ENCODE measurements at regions not wholly inside any gene's neighbourhood (a gene's known extent, or its start where the extent isn't known, plus 50 kb on each side); places are given as distances from the start of the nearest gene placed in this dataset.

DNA sequence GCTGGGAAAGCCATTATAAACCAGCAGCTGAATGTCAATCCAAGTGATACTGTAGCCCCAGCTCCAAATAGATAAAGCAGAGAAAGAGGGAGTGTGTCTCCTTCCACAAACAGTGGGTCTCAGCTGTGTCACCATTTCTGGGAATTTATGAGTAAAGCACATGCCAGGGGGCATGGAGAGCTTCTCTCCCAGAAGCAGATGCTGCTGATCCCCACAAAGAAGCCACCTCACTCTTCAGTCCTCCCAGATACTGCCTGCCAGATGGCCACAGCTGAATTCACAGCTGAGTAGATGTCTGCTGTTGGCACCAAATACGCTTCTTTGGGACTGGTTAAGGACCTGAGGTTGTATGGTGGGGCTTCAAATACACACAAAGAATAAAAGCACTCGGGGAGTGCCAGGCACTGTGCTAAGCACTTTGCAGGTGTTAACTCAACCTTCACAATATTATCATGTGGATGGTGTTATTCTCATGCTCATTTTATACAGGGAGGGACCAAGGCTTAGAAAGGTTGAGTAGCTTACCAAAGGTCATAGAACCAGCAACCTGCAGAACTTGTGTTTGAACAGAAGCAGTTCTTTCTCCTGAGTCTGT, 298.3 kb downstream of the CDH11 start:
- DNase-seq = no peak

DNA sequence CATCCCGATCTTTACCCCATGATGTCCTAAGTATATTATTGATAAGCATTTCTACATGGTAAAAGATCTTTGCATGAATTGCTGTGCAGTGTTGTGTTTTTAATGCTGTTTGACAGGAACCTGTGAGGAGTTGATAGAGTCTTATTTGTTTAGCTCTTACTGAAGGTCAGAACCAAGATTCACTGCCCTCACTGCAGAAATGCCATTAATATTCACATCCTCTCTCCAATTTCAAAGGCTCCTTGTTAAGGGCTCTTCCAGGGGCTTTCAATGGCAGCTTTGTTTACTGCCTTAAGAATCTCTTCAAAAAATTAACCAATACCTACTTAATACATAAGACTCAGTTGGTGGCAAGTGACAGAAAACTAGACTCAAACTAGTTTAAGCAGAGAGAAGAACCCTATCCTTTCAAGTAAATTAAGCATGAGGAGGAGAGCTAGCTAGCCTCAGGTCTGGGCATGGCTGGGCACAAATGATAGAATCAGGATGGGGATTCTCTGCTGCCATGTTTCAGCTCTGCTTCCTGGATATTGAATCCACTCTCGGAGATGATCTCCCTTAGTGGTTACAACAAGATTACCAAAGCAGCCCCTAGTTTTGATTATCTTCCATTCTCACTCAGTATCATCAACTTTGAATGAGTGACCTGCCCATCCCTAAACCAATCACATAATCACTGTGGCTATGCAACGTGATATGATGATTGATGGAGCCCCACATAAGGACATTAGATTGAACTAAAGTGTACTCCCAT, 311.8 kb downstream of the CDH11 start:
- no peak for DNase-seq

DNA sequence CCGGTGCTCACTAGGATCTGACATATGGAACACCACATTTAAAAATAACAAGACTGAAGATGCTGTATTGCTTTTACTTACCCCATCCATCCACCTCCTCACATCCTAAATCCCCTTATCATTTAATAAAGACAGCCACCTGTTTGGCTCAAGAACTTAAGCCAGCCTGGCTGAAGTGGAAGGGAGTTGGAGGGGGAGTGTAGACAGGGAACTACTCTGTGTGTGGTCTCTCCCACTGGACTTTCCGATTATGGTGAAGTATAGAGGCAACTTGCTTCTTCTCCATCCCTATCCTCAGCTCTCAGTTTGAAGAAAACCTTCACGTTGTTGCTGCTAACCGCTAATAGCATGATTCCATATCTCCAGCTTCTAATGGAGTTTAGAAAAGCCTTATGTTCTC, 313.4 kb downstream of the CDH11 start:
- no peak for DNase-seq

DNA sequence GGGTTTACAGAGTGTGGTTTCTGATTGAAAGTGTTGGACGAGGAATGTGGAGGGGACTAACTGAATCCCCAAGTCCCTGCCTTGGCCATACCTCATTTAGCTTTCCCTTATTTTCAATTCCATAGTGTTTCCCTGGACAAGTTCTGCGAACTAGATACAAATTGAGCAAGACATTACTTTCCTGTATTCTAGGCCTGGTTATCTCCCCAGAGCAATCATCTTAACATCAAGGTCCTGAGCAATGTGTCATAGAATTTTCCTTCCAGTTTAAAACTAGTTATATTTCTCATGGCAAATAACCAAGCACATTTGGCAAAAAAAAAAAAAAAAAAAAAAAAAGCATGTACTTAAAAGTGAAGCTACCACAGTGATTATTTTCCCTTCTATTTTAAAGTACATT, 330.1 kb downstream of the CDH11 start:
- no peak for DNase-seq

DNA sequence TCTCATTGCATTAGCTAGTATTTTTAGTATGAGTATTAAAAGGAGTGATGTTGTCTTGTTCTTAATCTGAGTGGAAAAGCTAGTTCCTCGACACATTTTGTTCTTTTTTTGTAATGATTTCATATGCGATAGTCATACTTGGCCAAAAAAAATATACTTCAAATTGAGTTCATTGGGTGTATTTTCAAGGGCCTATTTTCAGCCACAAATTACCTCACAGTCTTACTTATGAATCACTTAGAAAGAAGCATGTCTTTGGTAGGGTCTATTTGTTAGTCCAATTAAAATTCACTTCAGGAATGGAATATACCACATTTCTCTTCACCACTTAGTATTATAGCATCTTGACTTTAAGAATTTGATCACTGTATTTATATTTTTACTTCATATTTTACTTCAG, 337.2 kb downstream of the CDH11 start:
- no peak for DNase-seq

DNA sequence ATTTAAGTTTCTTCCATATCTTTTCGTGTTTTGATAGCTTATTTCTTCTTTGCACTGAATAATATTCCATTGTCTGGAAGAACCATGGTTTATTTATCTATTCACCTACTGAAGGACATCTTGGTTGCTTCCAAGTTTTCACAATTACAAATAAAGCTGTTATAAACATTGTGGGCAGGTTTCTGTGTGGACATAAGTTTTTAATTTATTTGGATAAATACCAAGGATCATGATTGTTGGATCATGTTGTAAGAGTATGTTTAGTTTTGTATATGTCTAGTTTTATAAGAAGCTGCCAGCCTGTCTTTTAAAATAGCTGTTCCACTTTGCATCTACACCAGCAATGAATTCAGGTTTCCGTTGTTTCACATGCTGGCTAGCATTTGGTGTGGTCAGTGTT, 339.4 kb downstream of the CDH11 start:
- no peak for DNase-seq

DNA sequence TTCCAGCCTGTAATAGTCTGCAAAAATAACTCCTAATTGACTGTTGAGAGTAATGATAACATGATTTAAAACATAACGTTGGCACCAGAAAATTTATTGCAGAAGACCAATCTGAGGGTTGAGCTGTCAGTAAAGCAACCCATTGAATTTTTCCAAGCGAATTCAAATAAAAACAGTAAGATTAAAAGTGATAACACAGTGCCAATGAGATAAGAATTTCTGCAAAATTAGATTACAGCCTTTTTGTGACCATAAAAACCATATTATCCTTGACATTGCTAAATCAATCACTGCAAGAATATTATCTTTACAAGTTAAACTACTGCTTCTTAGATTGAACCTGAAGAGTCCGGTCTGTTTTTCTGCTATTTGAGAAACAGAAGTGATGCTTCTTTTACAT, 341.4 kb downstream of the CDH11 start:
- no peak for DNase-seq

DNA sequence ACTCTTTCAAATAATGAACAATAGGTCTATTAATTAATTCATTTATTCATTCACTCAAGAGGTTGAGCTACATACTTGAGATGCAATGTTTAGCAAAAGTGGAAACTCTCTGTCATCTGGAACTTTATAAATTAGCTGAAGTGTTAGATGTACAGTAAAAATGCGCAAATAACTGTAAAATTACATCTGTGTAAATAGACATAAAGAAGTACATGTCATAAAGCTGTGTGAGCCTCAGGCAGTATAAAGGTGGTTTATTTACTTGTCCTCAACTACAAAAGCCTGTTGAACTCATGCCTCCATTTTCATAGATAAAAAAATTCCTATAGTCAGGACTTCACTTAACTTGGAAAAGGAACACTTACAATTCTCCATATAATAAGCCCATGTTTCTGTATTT, 343.1 kb downstream of the CDH11 start:
- no peak for DNase-seq

DNA sequence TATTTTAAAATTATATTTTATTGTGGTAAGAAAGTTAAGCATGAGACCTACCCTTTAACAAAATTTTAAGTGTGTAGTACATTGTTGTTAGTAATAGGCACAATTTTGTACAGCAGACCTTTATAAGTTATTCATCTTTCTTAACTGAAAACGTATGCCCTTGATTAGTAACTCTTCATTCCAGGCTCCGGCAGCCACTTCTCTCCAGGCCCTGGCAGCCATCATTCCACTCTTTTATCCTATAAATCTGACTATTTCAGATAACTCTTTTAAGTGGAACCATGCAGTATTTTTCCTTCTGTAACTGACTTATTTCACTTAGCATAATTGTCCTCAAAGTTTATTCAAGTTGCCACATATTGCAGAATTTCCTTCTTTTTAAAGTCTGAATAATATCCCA, 348.2 kb downstream of the CDH11 start:
- DNase-seq = no peak

DNA sequence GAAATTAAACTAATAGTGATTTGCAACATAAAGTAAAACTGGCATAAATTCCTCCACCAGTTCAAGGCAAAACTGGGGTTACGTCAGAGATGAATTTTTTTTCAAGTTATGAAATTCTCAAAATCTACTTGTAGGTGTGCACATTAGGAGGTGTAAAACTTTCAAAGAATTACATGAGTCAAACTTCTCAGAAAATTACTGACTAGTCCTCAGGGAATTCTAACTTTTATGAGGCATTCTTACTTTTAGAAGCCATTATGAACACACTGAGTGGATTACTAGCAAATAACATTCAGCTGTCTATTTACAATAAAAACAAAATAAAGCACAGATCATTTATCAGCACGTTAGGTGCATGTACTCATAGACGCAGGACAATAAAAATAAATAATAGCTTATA, 348.7 kb downstream of the CDH11 start:
- peak; percentile 1 for DNase-seq

DNA sequence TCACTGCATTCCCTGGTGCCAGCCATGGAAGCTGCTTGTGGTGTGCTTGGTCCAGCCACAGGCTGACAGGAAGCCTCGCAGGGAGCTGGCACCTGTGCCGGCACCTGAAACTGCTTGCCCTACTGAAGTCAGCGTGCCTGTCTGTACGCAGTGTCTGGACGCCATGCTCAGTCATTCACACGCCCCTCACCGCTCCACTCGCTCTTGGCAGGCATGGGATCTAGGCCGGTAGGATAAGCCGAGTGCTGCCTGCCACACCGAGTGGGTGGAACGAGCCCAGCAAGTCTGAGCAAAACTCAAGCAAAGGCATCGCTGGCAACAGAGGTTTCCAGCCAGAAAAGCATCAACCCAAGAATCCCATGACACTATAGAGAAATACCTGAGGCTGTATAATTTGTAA, 350.6 kb downstream of the CDH11 start:
- no peak for DNase-seq

DNA sequence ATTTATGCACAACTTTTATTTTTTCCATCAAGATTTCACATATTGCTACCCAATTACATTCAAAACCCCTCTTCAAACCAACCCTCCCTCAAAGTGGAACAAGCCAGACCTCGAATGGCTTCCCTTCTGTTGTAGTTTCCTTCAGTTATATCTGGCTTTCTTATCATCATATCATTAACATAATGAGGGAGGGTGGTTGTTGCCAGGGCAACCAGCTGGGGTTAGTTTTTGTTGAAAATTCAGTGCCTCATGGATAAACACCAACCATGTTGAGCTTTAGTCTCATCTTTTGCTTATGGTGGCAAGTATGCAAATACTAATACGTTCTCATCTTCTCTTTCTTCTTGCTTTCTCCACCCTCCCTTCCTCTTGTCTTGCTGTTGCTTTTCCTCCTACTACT, 359.7 kb downstream of the CDH11 start:
- no peak for DNase-seq

DNA sequence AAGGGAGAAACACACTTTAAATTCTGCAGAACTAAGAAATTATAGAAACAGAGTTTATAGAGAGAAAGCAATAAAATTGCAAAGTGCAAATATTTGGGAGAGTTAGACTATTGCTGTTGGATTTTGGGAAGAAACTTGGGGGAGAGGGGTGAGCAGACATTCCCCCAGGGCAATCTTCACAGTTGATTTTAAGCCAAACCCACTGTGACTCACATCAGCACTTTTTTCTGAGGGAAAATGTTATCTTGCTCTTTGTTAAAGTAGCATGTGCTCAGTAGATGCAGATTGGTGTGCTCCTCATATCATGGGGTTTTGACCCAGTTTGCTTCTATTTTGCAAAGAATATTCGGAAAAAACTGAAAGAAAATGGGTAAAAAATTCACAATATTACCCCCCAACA, 367.6 kb downstream of the CDH11 start:
- no peak for DNase-seq

DNA sequence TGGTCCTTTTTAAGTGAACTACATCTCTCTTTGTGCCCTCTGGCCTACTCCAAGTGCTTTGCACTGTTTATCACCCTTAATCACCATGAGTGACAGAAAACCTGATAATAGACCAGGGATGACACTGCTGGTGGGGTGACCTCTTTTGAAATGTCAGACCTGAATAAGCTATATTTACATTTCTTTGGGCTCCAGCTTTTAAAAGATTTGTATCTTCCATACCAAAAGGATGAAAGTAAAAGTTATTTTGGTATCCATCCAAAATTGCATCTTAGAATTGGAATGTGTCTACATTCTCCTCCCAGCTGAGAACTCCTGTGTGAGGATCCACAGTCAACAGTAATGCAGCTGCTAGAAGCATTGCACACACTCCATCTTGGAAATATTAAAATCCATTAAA, 370.0 kb downstream of the CDH11 start:
- peak; percentile 1 for DNase-seq

DNA sequence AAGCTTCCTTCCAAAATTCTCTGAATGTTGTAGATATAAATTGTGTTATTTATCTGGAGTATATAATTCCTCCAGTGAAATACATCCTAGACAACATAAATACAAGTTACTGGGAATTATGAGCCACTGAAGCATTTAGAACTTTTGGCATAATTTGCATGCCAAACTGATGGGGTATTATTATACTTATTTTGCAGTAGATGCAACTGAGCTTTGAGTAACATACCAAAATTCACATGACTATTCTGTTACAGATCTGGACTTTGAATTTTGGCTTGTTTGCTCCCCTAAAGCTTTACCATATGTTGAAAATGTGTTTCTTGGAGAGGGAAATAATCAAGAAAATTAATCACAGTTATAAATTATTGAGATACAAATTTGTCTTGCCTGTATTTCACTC, 372.5 kb downstream of the CDH11 start:
- DNase-seq = peak; percentile 1

DNA sequence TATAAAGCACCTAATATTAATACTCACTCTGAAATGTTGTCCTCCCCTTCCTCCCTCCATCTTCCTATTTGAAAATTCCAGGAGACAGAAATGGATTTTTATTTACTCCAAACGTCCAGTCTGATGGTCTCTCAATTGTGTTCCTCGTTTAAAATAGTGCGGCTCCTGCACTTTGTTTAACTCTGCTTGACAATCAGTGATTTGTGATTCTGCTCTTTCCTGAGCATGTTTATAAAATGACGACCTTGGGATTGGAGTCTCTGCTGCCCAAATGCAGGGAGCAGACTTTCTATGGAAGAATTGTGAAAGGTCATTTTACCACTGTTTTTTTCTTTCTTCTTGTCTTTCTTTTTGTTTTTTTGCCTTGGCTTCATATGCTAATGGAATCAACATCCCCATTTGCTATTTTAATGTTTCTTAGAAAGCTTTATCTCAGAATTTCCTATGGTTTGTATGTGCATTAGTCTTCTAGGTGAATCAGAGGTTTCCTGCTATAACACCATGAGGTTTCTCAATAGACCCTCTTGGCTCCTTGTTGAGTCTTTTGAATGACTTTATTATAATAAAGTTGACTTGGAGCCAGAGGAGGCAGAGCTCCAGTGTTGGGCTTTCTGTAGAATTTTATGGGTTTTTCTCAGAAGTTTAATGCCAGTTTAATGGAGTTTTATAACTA, 376.5 kb downstream of the CDH11 start:
- DNase-seq = no peak

DNA sequence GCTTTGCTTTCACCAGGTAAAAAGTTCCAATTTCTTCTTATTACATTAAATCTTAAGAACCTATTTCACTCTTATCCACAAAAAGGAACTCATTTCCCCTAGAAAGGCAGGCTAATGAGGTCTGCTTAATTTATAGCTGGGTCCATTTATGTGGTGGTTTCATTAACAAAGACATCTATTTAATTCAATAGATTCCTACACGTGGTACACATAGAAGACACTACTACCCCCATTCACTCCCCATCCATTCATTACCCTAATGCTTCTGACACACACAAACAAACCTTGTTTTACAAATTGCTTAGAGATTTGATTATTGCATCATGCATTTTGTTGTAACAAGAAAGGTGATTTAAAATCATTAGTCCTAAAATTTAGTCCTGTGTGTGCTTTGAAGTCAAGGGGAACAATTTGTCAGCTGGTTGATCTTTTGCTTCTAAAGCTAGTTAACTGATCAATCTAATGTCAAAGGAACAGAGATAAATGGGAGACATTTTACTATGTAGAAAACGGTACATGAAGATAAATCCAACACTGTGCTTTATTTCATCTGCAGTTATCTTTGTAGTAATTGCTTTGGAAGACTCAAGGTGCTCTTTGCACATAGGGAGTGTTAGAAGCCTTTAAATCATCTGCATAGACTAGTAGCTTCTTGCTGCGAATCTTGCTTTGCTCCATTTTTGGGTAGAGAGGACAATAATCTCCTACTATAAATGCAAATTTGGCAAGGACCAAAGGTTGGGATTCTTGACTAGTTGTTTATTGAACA, 379.2 kb downstream of the CDH11 start:
- no peak for DNase-seq

DNA sequence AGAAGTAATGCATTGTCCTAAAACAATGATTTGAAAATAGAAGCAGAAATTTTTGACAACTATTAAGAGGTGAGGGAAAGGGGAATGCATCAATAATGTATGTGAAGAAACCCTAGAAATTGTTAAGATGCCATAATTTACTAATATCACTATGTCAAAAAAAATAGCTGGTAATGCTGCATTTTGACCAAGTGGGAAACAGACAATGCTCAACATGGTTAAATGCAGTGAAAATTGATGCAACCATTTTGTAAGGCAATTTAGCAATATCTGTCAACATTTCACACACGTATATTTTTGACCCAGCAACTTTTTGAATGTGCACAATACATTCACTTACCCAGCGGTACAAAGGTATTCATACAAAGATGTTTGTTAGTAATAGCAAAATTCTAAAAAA, 381.6 kb downstream of the CDH11 start:
- no peak for DNase-seq

DNA sequence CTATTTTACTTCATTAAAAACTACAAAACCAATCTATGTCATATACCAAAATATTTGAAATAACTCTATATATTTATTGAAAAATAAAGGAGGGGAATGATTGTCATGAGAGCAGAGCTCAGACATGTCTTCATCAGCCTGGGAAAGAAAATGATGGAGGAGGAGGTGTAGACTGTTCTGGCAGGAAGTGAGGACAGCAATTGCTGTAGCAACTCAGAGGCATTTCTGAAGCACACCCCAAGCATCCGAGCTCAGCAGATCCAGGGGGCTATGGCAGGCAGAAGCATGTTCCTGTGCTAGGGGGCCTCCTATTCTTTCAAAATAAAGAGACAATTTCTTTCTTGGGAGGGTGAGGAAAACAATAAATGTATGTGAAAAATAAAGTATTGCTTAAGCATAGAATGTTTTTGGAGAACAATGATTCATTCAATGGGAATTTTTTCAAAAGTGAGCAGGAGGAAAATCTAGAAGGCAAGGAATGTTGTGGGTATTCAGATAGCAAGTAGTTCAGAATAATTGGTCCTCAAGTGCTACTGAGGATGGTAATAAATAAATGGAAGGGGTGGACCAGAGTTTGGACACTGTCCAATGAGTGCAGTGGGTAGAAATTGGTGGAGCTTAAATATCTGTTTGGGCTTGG, 383.4 kb downstream of the CDH11 start:
- DNase-seq = no peak

DNA sequence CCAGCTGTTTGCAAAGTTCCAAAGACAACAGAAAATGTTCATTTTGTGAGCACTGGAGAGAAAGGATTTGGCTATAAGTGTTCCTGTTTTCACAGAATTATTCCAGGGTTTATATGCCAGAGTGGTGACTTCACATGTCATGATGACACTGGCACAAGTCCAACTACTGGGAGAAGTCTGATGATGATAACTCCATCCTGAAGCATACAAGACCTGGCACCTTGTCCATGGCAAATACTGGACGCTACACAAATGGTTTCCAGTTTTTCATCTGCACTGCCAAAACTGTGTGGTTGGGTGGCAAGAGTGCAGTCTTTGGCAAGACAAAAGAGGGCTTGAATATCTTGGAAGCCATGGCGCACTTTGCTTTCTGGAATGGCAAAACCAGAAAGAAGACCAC, 385.0 kb downstream of the CDH11 start:
- no peak for DNase-seq

DNA sequence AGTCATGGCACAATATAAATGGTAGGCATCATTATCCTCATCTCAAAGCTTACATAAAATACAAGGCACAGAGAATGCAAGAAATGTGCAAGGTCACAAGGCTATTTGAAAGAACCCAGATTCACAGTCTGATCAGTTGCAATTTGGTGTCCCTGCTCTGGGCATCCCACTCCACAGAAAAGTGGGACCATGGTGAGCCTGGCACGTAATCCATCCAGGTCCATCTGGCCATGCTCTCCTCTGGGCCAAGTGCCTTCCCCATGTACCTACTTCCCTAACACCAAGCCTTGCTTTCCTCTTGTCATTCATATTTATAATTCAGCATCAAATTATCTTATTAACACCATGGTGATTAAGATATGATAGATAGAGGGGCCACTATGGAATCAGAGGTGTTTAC, 390.0 kb downstream of the CDH11 start:
- no peak for DNase-seq

DNA sequence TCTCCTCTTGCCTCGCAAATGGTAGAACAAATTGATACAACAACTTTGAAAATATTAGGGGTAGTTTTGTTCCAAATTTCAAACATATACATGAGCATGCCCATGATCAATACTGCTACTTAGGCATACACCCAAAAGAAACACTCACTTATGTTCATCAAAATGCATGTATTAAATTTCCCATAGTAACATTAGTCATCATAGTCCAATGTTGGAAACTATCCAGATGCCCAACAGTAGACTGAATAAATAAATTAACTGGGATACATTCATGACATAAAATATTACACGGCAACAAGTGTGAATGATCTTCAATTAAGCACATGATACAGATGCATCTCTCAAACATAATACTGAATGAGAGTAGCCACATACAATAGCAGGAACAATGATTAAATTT, 391.6 kb downstream of the CDH11 start:
- no peak for DNase-seq

DNA sequence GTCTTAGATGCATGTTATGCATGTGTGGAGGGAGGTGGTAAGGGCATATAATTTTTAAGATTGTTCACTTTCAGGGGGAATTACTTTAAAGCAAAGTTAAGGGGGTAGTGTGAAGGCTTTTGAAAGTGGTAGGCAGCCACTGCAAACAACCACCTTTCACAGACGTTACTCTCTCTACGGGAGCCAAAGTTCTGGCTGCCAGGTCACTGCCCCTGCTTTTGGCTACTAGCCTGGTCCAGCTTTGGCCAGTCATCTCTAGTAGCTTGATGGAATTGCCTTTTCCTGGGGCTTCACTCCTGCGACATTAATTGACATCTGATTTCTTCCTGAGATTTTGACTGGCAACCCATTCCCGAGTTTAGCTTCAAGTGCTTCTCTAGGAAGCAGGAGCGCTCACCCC, 397.5 kb downstream of the CDH11 start:
- no peak for DNase-seq

All from skin of body (tissue), 1 donor.